Jurkat, Clone E6-1 (cell line): ENCODE measurements at regions not wholly inside any gene's neighbourhood (a gene's known extent, or its start where the extent isn't known, plus 50 kb on each side); places are given as distances from the start of the nearest gene placed in this dataset.
"Not testable (repeated sequence)": the region's sequence is repeated elsewhere in the genome, so short reads cannot be mapped to it uniquely, and the experiment has no call there.

Source experiments
- DNase-seq: peaks from one replicate; pipeline ENCODE4 v3.0.0-alpha.2; 2011; ENCODE audit warnings: low read depth, low spot score
- H3K4me3 ChIP-seq: 2 replicates; pipeline ENCODE4 v1.5.1; 2011; ENCODE audit warnings: mild to moderate bottlenecking, low read length, control low read depth, moderate library complexity

- not testable (repeated sequence) for DNase-seq, H3K4me3 ChIP-seq
These were observed 524.0 kb upstream of the ZNF337 start for GRCh38 chr20:26220609-26221008.

GRCh38 chr20:26219546-26219945 lies 522.9 kb upstream of the ZNF337 start:
- DNase-seq, H3K4me3 ChIP-seq: not testable (repeated sequence)

- no peak for DNase-seq
- no peak overlapping the region for H3K4me3 ChIP-seq
These were observed 521.6 kb upstream of the ZNF337 start for GRCh38 chr20:26218301-26218700.

DNA sequence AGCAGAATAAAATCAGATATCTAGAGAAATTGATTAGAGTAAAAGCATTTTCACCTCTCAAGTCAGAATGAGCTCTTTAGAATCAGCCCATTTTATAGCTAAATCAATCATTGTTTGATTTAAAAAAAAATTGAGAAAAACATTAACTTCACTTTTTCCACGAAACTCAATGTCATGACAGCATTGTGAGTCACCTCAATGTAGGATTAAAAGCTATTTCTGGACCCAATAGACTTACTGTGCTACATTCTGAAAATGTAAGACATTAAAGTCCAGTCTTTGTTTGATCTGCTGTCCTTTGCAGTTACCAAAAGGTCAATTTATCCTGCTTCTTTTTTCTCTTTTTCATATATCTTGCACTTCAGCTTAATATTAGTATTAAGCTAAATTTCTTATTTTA lies 519.4 kb upstream of the ZNF337 start:
- no peak for DNase-seq
- H3K4me3 ChIP-seq: no peak overlapping the region

DNA sequence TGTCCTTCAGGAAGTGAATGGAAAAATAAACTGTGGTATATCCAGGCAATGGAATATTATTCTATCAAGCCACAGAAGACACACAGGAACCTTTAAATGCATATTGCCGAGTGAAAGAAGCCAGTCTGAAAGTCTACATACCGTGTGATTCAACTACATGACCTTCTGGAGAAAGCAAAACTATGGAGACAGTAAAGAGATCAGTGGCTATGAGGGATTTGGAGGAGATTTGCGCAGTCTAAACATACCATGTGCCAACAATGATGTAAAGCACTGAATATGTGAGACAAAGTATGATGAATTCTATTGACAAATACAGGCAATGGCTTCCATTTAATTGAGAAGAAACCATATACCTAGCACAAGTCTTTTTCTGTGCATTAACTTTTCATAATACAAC lies 518.3 kb upstream of the ZNF337 start:
- H3K4me3 ChIP-seq: no peak overlapping the region
- DNase-seq: no peak

GRCh38 chr20:26209171-26209941 lies 512.7 kb upstream of the ZNF337 start:
- H3K4me3 ChIP-seq: no peak overlapping the region
- DNase-seq: no peak

DNA sequence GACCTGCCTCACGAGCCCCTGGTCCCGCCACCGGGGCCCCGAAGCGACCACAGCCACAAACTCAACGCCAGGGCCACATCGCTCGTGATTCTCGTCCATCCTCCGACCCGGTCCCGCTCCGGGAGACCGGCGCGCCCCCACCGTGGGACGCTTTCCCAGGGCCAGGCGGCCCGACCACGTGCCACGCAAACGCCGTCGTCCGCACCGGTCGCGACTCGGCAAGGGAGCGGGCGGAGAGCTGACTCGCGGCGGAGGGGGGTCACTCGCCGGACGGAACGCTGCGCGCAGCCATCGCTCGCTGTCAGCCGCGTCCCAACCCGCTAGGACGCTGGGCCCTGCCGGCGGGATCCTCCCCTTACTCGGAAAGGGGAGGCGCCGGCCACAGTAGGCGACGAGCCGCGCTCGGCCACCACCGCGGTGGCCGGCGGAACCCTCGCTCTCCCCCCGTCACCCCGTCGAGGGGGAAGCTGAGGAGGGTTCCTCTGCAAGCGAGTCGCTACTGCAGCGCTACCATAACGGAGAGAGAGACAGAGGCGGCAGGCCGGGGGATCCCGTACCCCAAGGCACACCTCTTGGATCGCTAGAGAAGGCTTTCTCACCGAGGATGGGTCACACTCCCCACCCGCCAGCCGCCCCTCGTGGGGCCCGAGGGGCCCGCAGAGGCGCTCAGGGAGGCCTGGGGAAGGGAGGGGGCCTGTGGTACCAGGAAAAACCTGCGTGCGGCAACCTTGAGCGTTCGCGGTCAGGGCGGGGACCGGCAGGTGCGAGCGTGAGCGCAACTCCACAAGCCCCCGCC lies 511.8 kb upstream of the ZNF337 start:
- no peak overlapping the region for H3K4me3 ChIP-seq
- no peak for DNase-seq

DNA sequence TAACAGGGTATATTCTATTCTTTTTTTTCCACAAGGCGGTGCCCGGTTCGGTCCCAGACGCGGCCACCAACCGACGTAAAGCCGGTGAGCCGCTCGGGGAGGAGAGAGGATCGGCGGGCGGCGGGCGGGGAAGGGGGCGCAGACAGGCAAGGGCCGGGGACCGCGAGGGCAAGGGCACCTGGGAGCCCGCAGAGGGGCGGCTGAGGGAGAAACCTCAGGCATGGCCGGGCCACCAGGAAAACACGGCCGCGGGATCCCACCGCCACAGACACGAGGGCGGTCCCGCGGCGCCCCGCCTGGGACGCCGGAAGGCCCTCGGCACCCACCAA lies 511.3 kb upstream of the ZNF337 start:
- not testable (repeated sequence) for DNase-seq, H3K4me3 ChIP-seq

DNA sequence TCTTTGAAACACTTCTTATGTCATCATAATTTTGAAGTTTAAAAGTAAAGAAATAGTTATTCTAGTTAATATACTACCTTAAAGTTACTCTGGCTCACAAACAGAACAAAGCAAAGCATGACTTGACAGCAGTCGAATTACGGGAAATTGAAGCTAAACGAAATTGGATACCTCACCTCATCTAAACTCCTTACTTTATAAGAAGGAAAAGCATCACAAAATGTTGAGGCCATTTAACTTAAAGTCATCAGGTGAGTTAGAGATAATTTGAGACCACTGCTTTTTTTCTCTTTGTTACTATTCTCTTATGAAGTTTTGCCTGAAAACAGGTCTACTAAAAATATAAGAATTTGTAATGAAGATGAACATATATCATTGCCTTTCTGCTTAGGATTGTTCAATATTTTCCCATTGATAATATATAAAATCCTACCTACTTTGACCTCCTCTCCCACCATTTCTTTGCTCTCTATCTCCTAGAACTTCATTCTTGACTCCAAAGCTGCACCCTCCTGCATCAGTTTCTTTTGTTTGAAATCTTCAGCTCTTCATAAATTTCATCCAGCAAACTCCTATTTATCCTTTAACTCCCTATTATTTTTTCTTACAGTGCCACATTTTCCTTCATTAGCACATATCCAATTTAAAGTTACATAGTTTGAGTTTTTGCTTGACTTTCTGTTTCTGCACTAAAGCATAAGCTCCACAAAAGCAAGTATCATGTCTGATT lies 510.7 kb upstream of the ZNF337 start:
- DNase-seq: no peak
- H3K4me3 ChIP-seq: no peak overlapping the region

GRCh38 chr20:26205350-26205749 lies 508.7 kb upstream of the ZNF337 start:
- no peak overlapping the region for H3K4me3 ChIP-seq

DNA sequence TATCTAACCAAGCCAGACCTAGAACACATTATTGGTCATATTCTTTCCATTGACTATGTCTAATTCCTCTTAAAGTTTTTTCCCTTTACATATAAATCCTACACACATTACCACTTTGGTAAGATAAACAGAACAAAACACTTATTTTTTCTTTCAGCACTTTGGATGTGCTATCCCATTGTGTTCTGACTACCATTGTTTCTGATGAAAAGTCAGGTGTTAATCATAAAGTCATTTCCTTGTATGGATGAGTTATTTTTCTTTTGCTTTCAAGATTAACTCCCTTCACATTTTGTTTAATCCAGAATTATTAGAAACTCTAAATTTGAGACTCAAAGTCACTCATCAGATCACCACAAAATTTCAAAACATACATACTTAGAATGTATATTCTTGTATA lies 504.4 kb upstream of the ZNF337 start:
- not testable (repeated sequence) for H3K4me3 ChIP-seq, DNase-seq

More at GRCh38 chr20:26205350-26205749, 508.7 kb upstream of the ZNF337 start:
- no peak for DNase-seq

DNA sequence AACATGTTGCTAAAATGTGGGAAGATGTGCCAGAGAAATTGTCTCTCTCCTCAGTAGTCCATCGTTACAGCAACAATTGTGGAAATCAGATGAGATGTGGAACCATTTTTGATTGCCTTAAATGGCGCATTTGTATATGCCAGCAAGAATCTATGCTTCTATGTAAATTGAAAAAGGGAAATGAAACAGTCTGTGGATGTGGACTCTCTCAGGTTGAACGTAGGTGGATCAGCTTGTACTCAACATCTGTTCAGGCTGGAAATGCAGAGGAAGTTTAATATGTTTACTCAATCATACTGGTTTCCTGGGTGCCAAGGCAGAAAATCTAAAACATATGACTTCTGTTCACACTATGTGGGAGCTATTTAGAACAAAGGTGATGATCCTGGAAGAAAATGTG lies 490.7 kb upstream of the ZNF337 start:
- not testable (repeated sequence) for H3K4me3 ChIP-seq, DNase-seq

DNA sequence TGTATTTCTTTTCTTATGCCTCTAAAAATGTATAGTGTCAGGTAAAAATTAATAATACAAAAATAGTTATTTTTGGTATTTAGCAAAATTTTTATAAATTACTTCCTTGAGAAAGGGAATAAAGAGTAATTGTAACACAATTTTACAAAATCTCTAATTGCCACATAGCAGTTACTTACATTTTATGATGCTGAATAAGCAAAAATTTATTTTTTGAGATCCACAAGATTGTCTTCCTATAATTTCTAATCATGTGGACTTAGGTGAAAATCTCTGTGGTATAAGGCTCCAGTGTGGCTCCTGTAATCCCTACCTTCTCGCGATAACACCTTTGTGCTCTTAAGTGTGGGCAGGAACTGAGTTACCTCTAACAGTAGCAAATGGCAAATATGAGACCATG lies 487.1 kb upstream of the ZNF337 start:
- not testable (repeated sequence) for H3K4me3 ChIP-seq

GRCh38 chr20:26181364-26181763 lies 484.7 kb upstream of the ZNF337 start:
- not testable (repeated sequence) for DNase-seq, H3K4me3 ChIP-seq

More for the DNA sequence above, 487.1 kb upstream of the ZNF337 start:
- not testable (repeated sequence) for DNase-seq

DNA sequence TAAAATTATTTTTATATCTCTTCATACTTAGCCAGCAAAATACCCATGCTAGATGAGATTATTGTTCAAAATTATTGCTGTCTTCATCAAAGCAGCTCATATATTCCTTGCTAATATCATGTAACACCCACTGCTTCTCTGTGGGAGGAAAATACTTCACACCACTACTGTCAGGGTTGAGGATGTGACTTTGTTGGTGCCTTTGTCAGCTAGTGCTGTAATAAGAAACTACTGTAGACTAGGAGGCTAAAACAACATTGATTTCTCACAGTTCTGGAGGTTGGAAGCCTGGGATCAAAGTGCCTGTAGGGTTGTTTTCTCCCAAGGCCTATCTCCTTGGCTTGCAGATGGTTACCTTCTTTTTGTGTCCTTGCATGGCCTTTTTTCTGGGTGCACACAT lies 475.2 kb upstream of the ZNF337 start:
- DNase-seq, H3K4me3 ChIP-seq: not testable (repeated sequence)

DNA sequence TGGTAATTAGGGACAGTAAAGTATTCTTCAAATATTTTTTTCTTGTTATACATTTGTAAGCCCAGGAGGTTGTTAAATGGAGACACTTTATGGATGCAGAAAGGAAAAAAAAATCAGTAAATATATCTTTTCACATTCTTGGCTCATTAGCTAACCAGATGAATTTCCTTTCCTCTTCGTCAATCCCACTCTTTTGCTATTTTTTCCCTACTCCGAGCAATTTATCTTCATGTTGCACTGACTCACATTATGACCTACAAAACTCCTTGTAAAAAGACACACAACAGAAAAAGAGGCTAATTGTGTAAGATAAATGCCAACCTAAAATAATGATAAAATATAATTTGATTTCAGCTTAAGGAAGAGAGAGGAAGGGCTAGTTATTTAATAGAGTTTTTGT lies 472.9 kb upstream of the ZNF337 start:
- DNase-seq: no peak
- no peak overlapping the region for H3K4me3 ChIP-seq

DNA sequence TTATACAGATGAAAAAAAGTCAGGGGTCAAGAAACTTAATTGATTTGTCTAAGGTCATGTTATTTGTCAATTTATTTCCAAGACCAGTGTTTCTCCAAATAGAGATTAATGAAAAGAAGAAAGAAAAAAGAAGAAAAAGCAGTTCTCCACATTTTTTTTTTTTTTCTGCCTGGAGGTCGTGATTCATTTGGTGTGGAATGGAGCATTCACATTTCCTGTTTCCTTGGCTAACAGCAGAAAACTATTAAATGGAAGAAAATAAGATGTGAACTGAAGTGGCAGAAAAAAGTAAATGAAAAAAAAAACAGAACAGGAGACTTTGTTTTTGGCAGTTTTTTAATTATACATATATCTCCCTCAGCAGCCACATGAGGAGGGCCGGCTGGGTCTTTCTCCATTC lies 470.8 kb upstream of the ZNF337 start:
- no peak overlapping the region for H3K4me3 ChIP-seq
- DNase-seq: no peak

DNA sequence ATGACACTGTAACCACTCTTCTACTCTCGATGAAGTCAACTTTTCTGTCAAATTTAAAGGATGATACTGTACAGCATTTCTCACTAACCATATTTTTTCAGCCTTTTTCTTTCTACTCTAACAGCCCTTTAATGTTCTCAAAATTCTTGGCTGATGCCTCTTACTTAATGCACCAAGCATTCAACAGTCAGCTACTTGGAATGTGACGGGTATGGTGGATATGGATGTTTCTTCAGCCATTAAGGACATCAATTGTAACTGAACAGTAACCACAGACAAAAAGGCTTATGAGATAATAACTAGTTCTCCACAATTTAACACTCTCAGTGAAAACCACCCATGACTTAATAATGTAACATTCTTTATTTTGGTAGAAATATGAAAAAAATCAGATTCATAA lies 467.2 kb upstream of the ZNF337 start:
- no peak overlapping the region for H3K4me3 ChIP-seq
- no peak for DNase-seq

DNA sequence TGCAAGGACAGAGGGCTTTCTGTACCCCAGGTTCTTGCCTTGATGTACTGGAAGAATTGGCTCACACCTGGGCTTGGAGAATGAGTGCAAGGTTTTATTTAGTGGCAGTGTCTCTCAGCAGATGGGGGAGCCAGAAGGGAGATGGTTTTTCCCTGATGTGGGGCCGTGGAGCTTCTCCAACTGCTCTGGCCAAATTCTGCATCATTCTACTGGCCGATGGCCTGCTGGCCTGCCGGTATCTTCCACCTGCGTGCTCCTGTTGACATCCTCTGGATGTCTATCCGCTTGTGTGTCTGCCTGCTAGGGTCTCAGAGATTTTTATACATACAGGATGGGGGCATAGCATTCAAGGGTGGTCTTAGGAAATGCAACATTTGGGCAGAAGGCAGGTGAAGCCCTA lies 466.5 kb upstream of the ZNF337 start:
- H3K4me3 ChIP-seq, DNase-seq: not testable (repeated sequence)

- DNase-seq: not testable (repeated sequence)
These were observed 465.1 kb upstream of the ZNF337 start for GRCh38 chr20:26161741-26162140.

More at GRCh38 chr20:26161741-26162140, 465.1 kb upstream of the ZNF337 start:
- not testable (repeated sequence) for H3K4me3 ChIP-seq
